Fibroblast of skin of abdomen (primary cell): ENCODE measurements at regions not wholly inside any gene's neighbourhood (a gene's known extent, or its start where the extent isn't known, plus 50 kb on each side); places are given as distances from the start of the nearest gene placed in this dataset.
"Not testable (repeated sequence)": the region's sequence is repeated elsewhere in the genome, so short reads cannot be mapped to it uniquely, and the experiment has no call there.

Experiments used
- DNase-seq: peaks from one replicate; pipeline ENCODE4 v3.0.0-alpha.2; 2013

DNA sequence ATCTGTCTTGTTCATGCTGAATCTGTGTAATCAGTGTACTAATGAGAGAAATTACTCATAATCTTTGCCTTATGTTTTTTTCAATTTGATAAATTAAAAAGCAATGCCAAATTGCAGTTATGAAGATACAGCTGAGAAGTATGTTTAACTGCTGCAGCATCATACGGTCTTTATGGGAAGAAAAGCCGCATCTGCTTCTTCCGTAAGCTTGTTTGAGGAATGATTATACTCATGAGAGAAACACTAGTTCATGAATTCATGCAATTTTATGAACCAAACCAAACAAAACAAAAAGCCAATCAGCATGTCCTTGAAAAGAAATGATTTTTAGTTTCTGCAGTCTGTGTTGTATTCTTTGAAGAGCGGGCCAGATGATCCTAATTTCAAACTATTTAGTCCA, 275.9 kb upstream of the ARHGEF26 start:
- no peak for DNase-seq

DNA sequence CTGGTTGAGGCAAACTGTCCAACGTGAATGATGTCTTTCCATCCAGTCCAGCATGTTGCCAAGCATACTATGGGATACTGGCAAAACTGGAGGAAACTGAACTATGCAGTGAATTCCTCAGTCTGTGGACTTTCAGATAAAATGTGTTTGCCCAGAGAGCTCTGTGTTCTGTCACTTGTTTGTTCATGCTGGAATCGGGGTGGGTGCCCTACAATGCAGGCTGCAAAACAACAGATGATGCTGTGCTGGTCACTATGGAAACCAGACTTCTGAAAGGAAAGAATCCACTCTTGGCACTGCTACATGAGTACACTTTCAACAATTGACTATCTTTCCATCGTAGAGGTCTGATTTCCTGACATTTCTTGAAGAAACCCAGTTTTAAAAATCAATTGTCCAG, 272.5 kb upstream of the ARHGEF26 start:
- no peak for DNase-seq

DNA sequence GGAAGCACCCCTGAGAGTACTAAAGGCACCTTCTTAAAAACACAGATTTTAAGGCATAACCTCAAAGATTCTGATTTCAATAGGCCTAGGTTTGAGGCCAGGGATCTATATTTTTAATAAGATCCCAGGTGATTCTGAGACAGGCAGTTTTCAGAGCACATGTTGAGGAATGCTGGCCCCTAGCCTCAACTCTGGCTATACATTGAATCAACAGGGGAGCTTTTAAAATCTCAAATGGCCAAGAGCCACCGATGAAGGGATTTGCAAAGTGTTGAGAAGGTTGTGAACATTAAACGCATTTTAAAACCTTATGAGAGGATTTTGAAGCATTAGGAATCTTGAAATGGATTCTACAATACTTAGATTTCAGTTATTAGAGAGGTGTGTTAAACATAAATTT, 268.8 kb upstream of the ARHGEF26 start:
- DNase-seq: no peak

DNA sequence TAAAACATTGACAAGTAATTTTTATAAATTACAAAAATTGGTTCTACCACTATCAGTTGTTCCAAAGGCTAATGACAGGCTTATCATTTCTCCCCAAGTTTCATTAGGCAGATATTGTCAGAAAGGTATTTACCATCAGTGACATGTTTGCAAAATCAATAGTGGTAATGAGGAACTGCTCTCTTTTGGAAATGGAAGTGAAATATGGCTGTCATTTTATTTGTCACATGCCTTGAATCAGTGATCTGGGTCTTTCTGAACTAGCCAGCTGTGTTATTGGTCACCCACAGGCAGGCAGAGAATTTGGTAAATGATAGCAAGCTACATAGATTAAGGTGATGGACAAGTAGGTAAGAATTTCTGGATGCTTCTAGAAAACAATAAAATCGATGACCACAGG, 268.0 kb upstream of the ARHGEF26 start:
- DNase-seq: no peak

DNA sequence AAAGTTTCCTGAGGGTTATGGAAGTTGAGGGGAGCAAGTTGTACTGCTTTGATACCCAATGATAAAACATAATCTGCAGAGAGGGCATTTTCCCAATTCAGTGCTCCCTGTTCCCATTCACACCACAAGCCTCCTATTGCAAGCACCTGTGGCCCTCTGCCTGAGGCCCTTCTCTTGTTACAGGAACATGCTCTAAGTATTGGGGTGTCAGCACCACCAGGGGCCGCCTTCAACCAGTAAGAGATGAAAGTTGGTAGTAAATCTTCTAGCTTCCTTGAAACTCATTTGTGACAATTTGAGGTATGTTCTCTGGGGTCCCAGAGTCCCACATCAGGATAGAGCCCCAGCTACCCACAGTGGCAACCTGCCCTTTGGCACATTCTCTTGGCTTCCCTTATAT, 265.4 kb upstream of the ARHGEF26 start:
- no peak for DNase-seq

DNA sequence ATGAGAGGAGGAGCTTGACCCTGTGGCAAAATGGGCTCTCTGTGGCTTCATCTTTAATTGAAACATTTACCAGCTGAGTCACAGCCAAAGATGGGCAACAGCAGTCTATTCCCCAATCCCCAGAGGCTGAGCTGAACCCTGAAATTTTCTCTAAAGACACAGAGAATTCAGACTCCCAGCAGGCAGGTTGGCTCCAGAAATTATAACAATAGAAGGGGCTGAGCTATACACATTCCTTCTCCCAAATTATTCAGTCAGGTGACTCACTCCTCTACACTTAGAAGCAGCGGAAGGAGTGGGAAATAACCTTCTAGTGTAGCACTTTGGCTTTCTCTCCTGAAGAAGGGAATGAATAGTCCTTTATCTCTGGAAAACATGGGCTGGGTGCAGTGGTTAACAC, 264.3 kb upstream of the ARHGEF26 start:
- DNase-seq: no peak

DNA sequence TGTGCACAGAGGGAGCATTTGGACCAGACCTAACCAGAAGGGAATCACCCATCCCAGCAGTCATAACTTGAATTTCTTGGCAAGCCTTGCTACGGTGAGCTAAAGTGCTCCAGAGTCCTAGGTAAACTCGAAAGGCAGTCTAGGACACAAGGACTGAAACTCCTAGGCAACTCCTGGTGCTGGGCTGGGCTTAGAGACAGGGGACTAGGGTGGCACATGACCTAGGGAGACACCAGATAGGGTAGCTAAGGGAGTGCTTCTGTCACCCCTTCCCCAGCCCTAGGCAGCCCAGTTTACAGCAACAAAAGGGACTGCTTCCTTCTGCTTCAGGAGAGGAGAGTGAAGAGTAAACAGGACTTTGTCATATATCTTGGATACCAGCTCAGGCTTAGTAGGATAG, 256.4 kb upstream of the ARHGEF26 start:
- no peak for DNase-seq

DNA sequence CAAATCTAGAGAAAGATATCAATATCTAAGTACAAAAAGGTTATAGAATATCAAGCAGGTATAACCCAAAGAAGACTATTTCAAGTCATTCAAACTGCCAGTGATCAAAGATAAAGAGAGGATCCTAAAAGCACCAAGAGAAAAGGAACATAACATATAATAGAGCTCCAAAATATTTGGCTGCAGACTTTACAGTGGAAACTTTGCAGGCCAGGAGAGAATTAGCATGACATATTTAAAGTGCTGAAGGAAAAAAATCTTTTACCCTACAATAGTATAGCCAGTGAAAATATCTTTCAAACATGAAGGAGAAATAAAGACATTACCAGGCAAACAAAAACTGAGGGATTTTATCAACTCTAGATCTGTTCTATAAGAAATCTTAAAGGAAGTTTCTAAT, 254.3 kb upstream of the ARHGEF26 start:
- DNase-seq: no peak

DNA sequence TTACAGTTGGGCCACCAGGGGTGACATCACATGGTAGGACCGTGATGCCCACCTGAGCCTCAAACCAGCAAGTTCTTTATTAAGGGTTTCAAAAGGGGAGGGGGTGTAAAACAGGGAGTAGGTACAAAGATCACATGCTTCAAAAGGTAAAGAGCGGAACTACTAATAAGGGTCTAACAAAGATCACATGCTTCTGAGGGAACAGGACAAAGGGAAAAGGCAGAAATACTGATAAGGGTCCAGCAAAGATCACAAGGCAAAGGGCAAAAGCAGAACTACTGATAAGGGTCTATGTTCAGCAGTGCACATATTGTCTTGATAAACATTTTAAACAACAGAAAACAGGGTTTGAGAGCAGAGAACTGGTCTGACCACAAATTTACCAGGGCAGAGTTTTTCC, 246.8 kb upstream of the ARHGEF26 start:
- DNase-seq: not testable (repeated sequence)

DNA sequence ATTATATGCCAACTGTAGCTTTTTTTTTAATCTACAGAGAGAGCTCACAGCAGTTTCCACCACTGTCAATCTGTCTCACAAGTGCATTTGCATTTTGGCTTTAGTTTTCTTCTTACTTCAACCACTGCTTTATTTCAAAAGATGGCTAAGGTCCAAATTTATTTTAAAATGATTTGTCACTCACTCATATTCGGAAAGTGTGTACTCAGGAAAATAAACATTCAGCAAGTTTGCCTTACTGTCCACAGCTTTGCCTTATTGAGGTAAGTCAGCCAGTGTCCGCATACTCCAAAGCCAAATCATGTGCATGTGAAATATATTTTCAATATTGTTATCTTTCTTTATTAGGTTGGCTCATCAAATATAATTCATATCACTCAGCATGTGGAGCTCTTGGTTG, 240.7 kb upstream of the ARHGEF26 start:
- DNase-seq: no peak

DNA sequence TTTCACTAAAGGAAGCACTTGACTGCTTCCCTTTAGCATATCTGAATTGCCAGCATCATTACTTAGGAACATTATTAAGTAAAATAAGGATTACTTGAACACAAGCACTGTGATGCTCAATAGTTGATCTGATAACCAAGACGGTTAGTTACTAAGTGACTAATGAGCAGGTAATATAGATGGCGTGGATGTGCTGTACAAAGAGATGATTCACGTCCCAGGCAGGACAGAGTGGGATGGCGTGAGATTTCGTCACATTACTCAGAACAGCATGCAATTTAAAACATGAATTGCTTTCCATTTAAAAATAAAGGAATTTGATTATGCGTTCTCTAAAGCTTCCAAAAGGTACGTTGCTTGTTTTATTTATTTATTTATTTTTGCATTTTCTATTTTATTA, 240.0 kb upstream of the ARHGEF26 start:
- DNase-seq: no peak

DNA sequence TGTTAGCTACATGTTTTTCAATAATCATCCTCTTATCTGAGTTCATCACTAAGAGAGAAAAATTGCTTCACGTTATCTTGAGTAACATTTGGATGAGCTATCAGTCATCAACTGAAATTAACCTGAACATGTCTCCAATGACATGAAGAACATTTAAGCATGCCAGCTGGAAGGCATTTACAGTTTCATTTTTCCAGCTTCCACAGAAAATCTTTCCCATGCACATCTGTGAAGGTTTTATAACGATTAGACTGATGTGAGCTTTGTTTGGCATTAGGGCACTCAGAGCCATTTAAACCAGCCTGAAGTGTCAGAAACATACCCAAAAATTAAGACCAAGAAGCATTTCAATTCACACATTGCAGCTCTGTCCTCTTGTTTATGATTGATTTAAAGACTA, 235.8 kb upstream of the ARHGEF26 start:
- no peak for DNase-seq

DNA sequence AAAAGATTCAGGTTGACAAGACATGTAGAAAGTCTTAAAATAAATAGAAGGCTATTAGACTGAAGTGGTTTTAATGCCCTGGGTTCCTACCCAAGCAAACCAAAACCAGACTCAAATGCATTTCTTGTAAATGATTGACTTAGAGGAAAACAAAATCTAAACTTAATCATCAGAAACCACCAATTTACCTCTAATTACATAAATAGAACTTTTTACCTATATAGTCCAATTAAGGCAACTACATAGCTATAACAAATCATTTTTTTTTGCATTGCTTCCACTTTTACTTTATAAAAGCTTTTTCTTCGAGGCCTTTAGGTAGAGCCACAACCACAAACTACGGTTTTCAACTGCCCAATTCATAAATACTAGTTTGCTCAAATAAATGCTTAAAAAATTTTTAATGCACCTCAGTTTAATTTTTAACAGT, 231.3 kb upstream of the ARHGEF26 start:
- no peak for DNase-seq

DNA sequence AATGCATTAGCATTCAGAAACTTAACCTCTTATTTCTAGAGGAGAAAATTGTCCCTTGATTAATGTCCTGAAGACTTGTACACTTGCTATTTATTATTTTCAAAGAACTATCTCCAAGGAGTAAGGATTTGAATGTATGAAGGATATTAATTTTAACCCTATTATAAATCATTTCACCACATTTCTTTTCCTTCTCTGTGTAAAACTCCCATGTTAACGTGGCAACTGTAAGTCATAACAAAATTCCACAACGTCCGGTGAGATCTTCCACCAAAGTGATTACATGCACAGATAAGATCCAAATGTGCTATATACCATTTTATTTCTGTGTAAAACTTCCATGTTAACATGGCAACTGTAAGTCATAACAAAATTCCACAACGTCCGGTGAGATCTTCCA, 229.1 kb upstream of the ARHGEF26 start:
- peak; percentile 62 for DNase-seq

DNA sequence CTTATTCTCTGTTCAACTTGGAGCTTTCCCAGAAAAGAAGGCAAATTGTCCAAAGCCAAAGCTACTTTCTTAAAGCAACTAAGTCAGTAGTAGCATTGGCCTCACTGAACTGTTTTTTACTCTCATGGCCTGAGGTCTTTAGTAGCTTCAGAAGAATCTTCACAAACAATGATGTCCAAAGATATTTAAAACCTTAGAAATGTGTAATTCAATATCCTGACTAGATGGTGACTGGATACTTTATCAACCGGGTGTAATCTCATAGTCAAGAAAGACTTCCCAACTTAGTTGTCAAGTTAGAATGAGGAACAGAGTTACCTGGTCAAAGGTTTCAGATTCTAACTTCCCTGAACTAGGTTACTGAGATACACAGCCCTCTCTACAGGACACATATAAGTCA, 226.3 kb upstream of the ARHGEF26 start:
- no peak for DNase-seq

DNA sequence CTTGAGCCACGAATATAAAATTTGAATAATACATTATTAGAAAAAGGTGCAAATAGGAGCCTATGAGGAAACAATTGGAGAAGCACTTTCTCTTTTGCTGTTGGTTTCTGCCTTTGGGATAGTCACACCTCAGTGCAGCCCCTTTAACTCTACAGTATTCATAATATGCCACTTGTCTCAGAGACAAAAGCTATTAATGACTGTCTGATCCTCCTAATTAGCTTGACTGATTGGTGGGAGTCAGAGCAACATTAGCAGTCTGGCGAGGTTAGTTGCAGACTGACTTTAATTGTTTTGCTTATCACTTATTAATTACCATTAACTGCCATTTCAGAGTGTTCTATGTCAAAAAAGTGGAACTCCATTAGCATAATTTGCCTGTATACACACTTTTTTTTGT, 225.0 kb upstream of the ARHGEF26 start:
- DNase-seq: no peak

DNA sequence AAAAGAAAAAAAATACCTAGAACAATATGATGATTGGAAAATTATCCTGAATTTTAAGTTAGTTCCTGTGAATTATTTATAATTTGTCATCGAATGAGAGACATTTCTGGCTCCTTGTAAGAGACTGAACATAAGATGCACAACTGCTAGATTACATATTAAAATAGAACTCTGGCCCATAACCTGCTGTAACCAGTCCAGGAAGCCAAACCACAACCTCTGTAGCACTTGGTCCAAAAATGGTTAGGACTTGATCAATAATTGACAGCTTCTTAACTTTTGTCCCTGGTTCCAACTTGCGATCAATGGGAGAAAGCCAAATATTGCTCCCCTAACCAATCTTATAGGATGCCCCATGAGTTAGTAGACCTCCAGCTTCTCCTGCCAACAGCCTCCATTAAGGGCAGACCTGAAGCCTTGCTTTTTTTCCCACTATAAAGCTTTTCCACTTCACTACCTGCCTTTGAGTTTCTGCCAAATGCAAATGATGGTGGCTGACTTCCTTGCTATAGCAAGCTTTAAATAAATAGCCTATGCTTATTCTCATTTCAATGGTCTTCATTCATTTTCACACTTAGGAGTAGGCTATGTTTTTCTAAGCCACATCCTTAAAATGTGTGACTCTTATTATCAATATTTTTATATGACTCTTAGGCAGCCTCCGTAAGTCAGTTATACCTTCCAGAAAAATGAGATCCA, 224.0 kb upstream of the ARHGEF26 start:
- no peak for DNase-seq

DNA sequence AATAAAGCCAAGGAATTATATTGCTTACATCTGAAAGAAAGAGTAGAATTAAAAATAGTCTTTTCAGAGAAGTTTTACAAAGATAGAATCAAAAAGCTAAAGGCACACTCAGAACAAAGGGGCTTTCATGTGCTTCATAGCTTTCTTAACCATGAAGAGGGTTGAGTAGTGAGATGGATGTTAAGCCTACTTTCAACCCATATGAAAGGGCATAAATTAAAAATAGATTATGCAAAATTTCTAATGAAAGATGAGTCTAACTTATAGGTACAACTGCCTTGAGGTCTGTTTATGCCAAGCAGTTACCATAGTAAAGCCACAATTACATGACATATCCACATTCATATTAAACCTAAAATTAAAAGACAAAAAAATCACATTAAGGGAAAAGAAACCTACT, 223.3 kb upstream of the ARHGEF26 start:
- no peak for DNase-seq

DNA sequence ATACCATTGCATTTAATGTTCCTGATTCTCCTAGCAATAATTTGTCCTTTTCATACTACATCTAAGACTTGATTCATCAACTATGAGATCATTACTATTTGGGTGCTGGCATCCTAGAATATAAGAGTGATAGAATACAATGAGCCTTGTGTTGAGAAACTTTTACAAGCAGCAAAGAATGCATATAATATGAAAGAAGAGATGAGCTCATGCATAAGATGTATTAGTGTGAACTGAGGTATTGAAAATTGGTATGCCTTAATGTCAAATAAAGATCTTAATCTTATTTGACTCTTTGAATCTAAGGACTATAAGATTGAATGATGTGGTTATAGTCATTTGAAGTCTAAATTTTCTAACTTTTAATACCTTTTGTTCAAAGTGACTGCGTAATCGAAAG, 220.0 kb upstream of the ARHGEF26 start:
- peak; percentile 26 for DNase-seq

DNA sequence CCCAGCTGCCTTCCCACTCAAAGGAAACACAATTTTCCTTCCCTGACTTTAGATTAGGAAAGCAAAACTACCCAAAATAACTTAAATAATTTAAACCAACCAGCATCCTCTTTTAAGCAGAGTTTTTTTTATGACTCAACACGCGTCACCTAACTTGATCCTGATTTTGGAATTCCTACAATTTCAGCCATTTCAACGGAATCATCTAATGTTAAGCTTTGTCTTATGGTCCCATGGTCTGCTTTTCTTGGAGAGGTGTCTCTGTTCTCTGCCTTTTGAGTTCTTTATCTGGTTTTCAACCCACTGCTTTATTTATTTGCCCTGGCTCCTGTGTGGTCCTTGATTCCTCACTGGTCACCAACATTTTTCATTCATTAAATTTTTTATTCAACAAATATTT, 219.2 kb upstream of the ARHGEF26 start:
- DNase-seq: peak; percentile 67

DNA sequence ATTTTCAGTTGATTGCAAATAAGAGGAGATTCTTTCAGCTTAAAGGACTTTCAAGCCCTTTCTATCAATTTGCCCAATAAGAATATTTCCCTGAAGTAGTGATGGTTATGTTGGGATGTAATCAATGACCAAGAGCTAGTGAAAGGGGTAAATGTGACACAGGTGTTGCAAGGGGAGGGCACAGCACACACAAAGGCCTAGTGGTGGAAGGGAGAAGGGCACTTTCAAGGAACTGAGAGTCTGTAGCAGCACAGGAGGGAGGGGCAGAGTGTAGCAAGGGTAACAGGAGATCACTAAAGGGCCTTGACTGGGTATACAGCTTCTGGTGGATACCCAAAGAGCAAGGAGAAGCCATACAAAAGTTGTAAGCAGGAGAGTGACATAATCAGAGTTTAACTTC, 217.8 kb upstream of the ARHGEF26 start:
- DNase-seq: no peak

DNA sequence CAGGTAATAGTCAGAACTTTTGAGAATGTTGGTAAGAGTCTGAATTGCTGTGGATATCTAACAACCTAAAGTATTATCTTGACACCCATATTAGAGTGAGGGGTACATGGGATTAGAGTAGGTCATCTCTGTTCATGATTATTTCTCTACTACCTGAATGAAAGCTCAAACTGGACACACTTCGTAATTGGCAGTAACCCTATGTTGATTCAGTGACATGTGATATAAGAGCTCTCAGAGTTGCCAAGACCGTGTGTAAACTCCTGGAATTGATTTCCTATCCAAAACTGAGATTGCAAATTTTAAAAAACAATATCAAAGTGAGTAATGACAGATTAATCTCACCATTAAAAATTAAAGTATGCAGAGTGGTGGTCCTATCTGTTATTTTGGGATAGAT, 214.8 kb upstream of the ARHGEF26 start:
- no peak for DNase-seq

DNA sequence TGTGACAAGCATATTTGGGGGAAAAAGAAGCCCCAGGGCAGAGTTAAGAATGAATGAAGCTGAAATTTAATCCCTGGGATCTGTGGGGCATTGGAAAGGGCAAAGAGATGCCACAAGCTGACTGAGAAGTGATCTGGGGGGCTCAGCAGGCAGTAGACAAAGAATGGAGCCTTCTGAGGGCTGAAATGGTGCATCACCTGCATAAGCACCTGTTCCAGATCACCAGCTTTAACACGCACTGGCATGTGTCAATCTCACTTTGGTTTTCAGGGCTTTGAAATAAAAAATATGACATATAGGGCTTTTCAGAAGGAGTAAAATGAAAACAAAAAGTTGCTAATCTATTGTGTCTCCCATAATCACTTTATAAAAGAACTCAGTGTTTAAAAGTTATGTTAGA, 210.8 kb upstream of the ARHGEF26 start:
- no peak for DNase-seq

DNA sequence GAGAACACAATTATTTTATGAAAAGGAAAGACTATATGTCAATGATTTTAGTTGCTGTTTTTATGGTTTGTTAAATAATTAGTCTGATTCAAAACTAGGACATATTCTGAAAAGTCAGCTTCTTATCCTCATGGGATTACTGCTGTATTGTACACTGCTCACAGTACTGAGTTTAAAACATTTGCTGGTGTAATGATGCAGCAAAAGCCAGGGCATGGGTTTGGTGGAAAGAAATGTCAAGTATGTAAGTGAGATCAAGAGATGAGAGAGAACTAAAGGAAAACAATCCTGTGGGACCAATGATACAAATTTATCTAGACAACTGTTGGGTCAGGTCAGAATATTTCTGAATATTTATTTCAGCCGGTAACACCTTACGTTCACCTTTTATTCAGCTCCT, 210.1 kb upstream of the ARHGEF26 start:
- DNase-seq: peak; percentile 16

DNA sequence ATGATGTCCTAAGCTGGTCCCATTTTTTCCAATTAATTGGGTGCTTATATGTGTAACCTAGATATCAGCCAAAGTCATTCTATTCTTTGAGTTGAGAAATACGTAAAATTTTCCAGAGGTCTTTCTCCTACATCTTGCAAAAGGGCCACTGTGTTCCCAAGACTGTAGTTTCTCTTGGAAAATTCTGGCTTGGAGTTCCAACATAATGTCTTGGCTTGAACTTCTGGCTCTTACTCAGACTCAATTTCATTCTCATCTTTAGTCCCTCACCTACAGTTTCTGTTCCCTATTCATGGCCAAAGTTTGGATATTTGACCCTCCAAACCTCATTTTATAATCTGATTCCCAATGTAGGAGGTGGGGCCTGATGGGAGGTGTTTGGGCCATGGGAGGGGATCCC, 201.4 kb upstream of the ARHGEF26 start:
- no peak for DNase-seq
